Uterus (tissue), 2 donors: ENCODE measurements at regions not wholly inside any gene's neighbourhood (a gene's known extent, or its start where the extent isn't known, plus 50 kb on each side); places are given as distances from the start of the nearest gene placed in this dataset.

Source experiments
- CTCF ChIP-seq, 4 experiments: fragments of 200-600 bp in 2 of 4; fragments of 450-650 bp in 2 of 4; sonication (generic) in 2 of 4; IDR thresholded peaks; one replicate each; pipeline ENCODE4 v1.5.1; 2016 to 2019; ENCODE audit warnings: antibody characterized with exemption in 4 of 4, mild to moderate bottlenecking in 2 of 4, moderate library complexity in 1 of 4
- POLR2A ChIP-seq, 2 donors: fragments of 450-650 bp; IDR thresholded peaks; one replicate each; pipeline ENCODE4 v1.6.1; 2016; ENCODE audit warnings: antibody characterized with exemption in 2 of 2, mild to moderate bottlenecking in 1 of 2, moderate library complexity in 1 of 2

DNA sequence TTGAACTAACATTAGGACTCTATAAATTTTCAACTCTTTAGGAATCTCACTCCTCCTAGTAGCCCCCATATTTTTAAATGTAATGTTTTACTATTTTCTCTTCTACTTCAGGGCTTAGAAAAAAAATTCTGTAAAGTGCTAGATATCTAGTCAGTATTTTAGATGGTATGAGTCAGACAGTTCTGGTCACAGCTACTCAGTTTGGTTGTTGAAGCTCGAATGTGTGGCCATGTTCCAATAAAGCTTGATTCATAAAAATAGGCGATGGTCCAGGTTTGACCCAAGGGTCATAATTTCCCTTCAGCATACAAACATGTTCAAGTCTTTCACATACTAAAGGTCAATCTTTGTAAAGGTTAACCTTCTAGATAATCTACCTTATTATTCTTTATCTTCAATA is 566.0 kb upstream of the CDH18 start:
- TF ChIP-seq CTCF (IDR thresholded peaks at IDR 0.05) (no peak), POLR2A (IDR thresholded peaks at IDR 0.05) (no peak)
